Stimulated activated CD8-positive, alpha-beta memory T cell treated with anti-CD3 and anti-CD28 coated beads, Interleukin-7, amount 100 ng/mL, for 24 hours (primary cell): ENCODE measurements at regions not wholly inside any gene's neighbourhood (a gene's known extent, or its start where the extent isn't known, plus 50 kb on each side); places are given as distances from the start of the nearest gene placed in this dataset.
"Not testable (repeated sequence)": the region's sequence is repeated elsewhere in the genome, so short reads cannot be mapped to it uniquely, and the experiment has no call there.

Source experiments
- DNase-seq: peaks from one replicate; pipeline ENCODE4 v3.0.0-alpha.2; 2020; ENCODE audit warnings: low read depth

- no peak for DNase-seq
Observed at GRCh38 chr2:16392647-16393499, 272.8 kb downstream of the CYRIA start.

- DNase-seq, result no peak
Observed at GRCh38 chr2:16391986-16392385, 273.6 kb downstream of the CYRIA start.

- no peak for DNase-seq
Observed at GRCh38 chr2:16390561-16390960, 275.1 kb downstream of the CYRIA start.

GRCh38 chr2:16389611-16390010, 276.0 kb downstream of the CYRIA start:
- DNase-seq, result no peak

- DNase-seq, result not testable (repeated sequence)
Observed at GRCh38 chr2:16388199-16388830, 277.3 kb downstream of the CYRIA start.

GRCh38 chr2:16387461-16387984, 278.1 kb downstream of the CYRIA start:
- no peak for DNase-seq

- no peak for DNase-seq
Observed at GRCh38 chr2:16386431-16386830, 279.2 kb downstream of the CYRIA start.

- DNase-seq, result no peak
Observed at GRCh38 chr2:16386031-16386430, 279.6 kb downstream of the CYRIA start.

GRCh38 chr2:16385341-16385740, 280.3 kb downstream of the CYRIA start:
- DNase-seq, result no peak

- no peak for DNase-seq
Observed at GRCh38 chr2:16383411-16383810, 282.2 kb downstream of the CYRIA start.

GRCh38 chr2:16382451-16382850, 283.2 kb downstream of the CYRIA start:
- no peak for DNase-seq

GRCh38 chr2:16381511-16381910, 284.1 kb downstream of the CYRIA start:
- no peak for DNase-seq

GRCh38 chr2:16379901-16380300, 285.7 kb downstream of the CYRIA start:
- DNase-seq, result not testable (repeated sequence)

- not testable (repeated sequence) for DNase-seq
Observed at GRCh38 chr2:16379061-16379460, 286.6 kb downstream of the CYRIA start.

GRCh38 chr2:16378031-16378430, 287.6 kb downstream of the CYRIA start:
- DNase-seq, result no peak

GRCh38 chr2:16375981-16376380, 289.7 kb downstream of the CYRIA start:
- no peak for DNase-seq

GRCh38 chr2:16375351-16375750, 290.3 kb downstream of the CYRIA start:
- no peak for DNase-seq

- no peak for DNase-seq
Observed at GRCh38 chr2:16374671-16375070, 291.0 kb downstream of the CYRIA start.

- DNase-seq, result no peak
Observed at GRCh38 chr2:16373341-16373740, 292.3 kb downstream of the CYRIA start.

- DNase-seq, result no peak
Observed at GRCh38 chr2:16371751-16372150, 293.9 kb downstream of the CYRIA start.

GRCh38 chr2:16368951-16369350, 296.7 kb downstream of the CYRIA start:
- DNase-seq, result no peak

GRCh38 chr2:16368328-16368727, 297.3 kb downstream of the CYRIA start:
- no peak for DNase-seq

- DNase-seq, result no peak
Observed at GRCh38 chr2:16365366-16365765, 300.3 kb downstream of the CYRIA start.
